HepG2 (cell line): ENCODE measurements at regions not wholly inside any gene's neighbourhood (a gene's known extent, or its start where the extent isn't known, plus 50 kb on each side); places are given as distances from the start of the nearest gene placed in this dataset.

Experiments
- E2F1 ChIP-seq: sonication (generic); formaldehyde crosslinking; IDR thresholded peaks from 2 replicates; pipeline ENCODE4 v1.5.0; 2020; ENCODE audit warnings: missing genetic modification reagents
- NFIC ChIP-seq: IDR thresholded peaks from 2 replicates; pipeline ENCODE4 v1.6.1; 2012; ENCODE audit warnings: mild to moderate bottlenecking, low read length, inconsistent platforms
- NFRKB ChIP-seq: fragments of 450-650 bp; IDR thresholded peaks from 2 replicates; pipeline ENCODE4 v1.6.1; 2017
- RFXANK ChIP-seq: IDR thresholded peaks from 2 replicates; pipeline ENCODE4 v1.6.1; 2016
- ZNF660 ChIP-seq: sonication (generic); formaldehyde crosslinking; IDR thresholded peaks from 2 replicates; pipeline ENCODE4 v1.5.1; 2020; ENCODE audit warnings: mild to moderate bottlenecking, low read depth, missing genetic modification reagents, borderline replicate concordance
- ZNF772 ChIP-seq: sonication (generic); formaldehyde crosslinking; IDR thresholded peaks from 2 replicates; pipeline ENCODE4 v1.5.0; 2020; ENCODE audit warnings: mild to moderate bottlenecking, missing genetic modification reagents
- TF ChIP-seq, protein P1 (sequence below): sonication (generic); formaldehyde crosslinking; IDR thresholded peaks from 2 replicates; pipeline ENCODE4 v1.5.0; 2020; ENCODE audit warnings: mild to moderate bottlenecking, missing genetic modification reagents, moderate library complexity

DNA sequence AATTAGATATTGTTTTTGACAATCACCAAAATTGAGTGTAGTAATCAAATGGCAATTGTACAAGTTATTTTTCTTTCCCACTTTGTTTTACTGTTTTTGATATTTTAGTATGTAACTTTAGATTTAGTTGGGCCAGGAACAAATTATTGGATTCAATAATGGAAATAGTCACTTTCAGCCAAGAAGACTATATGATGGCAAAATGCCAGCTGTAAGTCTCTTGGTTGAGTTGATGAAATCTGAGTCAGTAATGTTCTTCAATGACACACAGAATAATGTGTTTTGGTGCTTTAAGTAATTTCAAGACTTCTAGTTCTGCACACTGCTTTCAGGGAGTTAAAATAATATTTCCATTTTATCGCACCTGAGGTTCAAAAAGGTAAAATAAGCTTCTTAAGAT, 2022.0 kb upstream of the CELF4 start:
- TF ChIP-seq ZNF772 (CRISPR knock-in tag) (no peak), E2F1 (CRISPR knock-in tag) (no peak), NFIC (no peak), RFXANK (CRISPR knock-in tag) (no peak), ZNF660 (CRISPR knock-in tag) (no peak), NFRKB (no peak)
- TF ChIP-seq, protein P1, sequence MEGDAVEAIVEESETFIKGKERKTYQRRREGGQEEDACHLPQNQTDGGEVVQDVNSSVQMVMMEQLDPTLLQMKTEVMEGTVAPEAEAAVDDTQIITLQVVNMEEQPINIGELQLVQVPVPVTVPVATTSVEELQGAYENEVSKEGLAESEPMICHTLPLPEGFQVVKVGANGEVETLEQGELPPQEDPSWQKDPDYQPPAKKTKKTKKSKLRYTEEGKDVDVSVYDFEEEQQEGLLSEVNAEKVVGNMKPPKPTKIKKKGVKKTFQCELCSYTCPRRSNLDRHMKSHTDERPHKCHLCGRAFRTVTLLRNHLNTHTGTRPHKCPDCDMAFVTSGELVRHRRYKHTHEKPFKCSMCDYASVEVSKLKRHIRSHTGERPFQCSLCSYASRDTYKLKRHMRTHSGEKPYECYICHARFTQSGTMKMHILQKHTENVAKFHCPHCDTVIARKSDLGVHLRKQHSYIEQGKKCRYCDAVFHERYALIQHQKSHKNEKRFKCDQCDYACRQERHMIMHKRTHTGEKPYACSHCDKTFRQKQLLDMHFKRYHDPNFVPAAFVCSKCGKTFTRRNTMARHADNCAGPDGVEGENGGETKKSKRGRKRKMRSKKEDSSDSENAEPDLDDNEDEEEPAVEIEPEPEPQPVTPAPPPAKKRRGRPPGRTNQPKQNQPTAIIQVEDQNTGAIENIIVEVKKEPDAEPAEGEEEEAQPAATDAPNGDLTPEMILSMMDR (CRISPR knock-in tag): no peak
